Stimulated activated CD4-positive, alpha-beta T cell treated with anti-CD3 and anti-CD28 coated beads, Interleukin-12 subunit alpha, Interleukin-12 subunit beta, amount 100 ng/mL, for 4 hours (primary cell): ENCODE measurements at regions not wholly inside any gene's neighbourhood (a gene's known extent, or its start where the extent isn't known, plus 50 kb on each side); places are given as distances from the start of the nearest gene placed in this dataset.
"Not testable (repeated sequence)": the region's sequence is repeated elsewhere in the genome, so short reads cannot be mapped to it uniquely, and the experiment has no call there.

Source experiments
- DNase-seq: peaks from one replicate; pipeline ENCODE4 v3.0.0-alpha.2; 2020

- no peak for DNase-seq
Measured at GRCh38 chr2:33723329-33723728, 124.2 kb upstream of the FAM98A start.

GRCh38 chr2:33719067-33719466 is 120.0 kb upstream of the FAM98A start:
- no peak for DNase-seq

GRCh38 chr2:33712674-33713073 is 113.6 kb upstream of the FAM98A start:
- no peak for DNase-seq

GRCh38 chr2:33709951-33710350 is 110.9 kb upstream of the FAM98A start:
- no peak for DNase-seq

- DNase-seq = no peak
Measured at GRCh38 chr2:33707312-33707711, 108.2 kb upstream of the FAM98A start.

GRCh38 chr2:33706410-33706809 is 107.3 kb upstream of the FAM98A start:
- DNase-seq = no peak

GRCh38 chr2:33704406-33704855 is 105.3 kb upstream of the FAM98A start:
- DNase-seq = no peak

- no peak for DNase-seq
Measured at GRCh38 chr2:33696234-33696633, 97.1 kb upstream of the FAM98A start.

GRCh38 chr2:33694904-33695303 is 95.8 kb upstream of the FAM98A start:
- no peak for DNase-seq

- not testable (repeated sequence) for DNase-seq
Measured at GRCh38 chr2:33690686-33691085, 91.6 kb upstream of the FAM98A start.

GRCh38 chr2:33681364-33681757 is 82.3 kb upstream of the FAM98A start:
- no peak for DNase-seq

- DNase-seq = no peak
Measured at GRCh38 chr2:33680644-33681363, 81.7 kb upstream of the FAM98A start.

GRCh38 chr2:33678436-33678835 is 79.3 kb upstream of the FAM98A start:
- no peak for DNase-seq

- no peak for DNase-seq
Measured at GRCh38 chr2:33673937-33674336, 74.8 kb upstream of the FAM98A start.

- DNase-seq = no peak
Measured at GRCh38 chr2:33672896-33673295, 73.8 kb upstream of the FAM98A start.

- no peak for DNase-seq
Measured at GRCh38 chr2:33672389-33672788, 73.3 kb upstream of the FAM98A start.

- DNase-seq = no peak
Measured at GRCh38 chr2:33671198-33671597, 72.1 kb upstream of the FAM98A start.

- DNase-seq = no peak
Measured at GRCh38 chr2:33670392-33670937, 71.4 kb upstream of the FAM98A start.

GRCh38 chr2:33666879-33667278 is 67.8 kb upstream of the FAM98A start:
- no peak for DNase-seq

GRCh38 chr2:33665039-33665438 is 65.9 kb upstream of the FAM98A start:
- DNase-seq = no peak

- no peak for DNase-seq
Measured at GRCh38 chr2:33660416-33661123, 61.5 kb upstream of the FAM98A start.

- no peak for DNase-seq
Measured at GRCh38 chr2:33655626-33656320, 56.7 kb upstream of the FAM98A start.

GRCh38 chr2:33652830-33653229 is 53.7 kb upstream of the FAM98A start:
- DNase-seq = no peak

GRCh38 chr2:33650171-33650570 is 51.1 kb upstream of the FAM98A start:
- DNase-seq = no peak
